Activated naive CD4-positive, alpha-beta T cell treated with anti-CD3 and anti-CD28 coated beads, Interleukin-2, amount 10 ng/mL, durations not matched to agents 7 days and 5 days (primary cell): ENCODE measurements at regions not wholly inside any gene's neighbourhood (a gene's known extent, or its start where the extent isn't known, plus 50 kb on each side); places are given as distances from the start of the nearest gene placed in this dataset.

Experiments
- CTCF ChIA-PET: fragments of 350-600 bp; sonication (Branson Sonifier 250); formaldehyde crosslinking; loops from one replicate; lab custom pipeline; 2021; ENCODE audit warnings: antibody characterized with exemption; lab: Charles Lee
- DNase-seq: peaks from one replicate; pipeline ENCODE4 v3.0.0-alpha.2; 2020
- H3K27ac Mint-ChIP-seq: one replicate; pipeline ENCODE4 v1.8.0; 2021; ENCODE audit warnings: mild to moderate bottlenecking, moderate library complexity, mixed read lengths
- H3K27me3 Mint-ChIP-seq: one replicate; pipeline ENCODE4 v1.8.0; 2021; ENCODE audit warnings: mild to moderate bottlenecking, mixed read lengths
- H3K36me3 Mint-ChIP-seq: one replicate; pipeline ENCODE4 v1.8.0; 2021; ENCODE audit warnings: mixed read lengths
- H3K4me1 Mint-ChIP-seq: one replicate; pipeline ENCODE4 v1.8.0; 2021; ENCODE audit warnings: mixed read lengths
- H3K4me3 Mint-ChIP-seq: one replicate; pipeline ENCODE4 v1.8.0; 2021; ENCODE audit warnings: mild to moderate bottlenecking, moderate library complexity, mixed read lengths
- H3K9me3 Mint-ChIP-seq: one replicate; pipeline ENCODE4 v1.8.0; 2021; ENCODE audit warnings: mixed read lengths

DNA sequence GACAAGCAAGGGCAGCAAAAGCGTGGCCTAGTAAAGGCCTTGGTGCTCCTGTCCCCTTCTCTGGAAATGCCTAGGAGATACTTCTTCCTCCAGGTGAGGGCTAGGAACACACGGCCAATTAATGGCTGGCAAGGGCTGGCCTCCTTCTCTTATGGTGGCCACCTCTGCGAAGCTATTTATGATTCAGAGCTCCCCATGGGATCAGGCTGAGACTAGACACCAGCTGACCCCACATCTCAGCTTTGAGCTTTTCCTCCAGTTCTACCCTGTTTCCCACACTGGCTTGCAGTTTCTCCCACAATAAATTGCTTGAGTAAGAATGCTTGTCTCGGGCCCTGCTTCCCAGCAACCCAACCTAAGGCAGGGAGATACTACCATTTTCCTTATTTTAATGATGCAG lies 53.7 kb downstream of the CAMK2N1 start:
- no peaks in the 10 kb centered on the region for H3K36me3 Mint-ChIP-seq
- no peaks in the 10 kb centered on the region for H3K9me3 Mint-ChIP-seq
- H3K4me1 Mint-ChIP-seq = no peaks in the 10 kb centered on the region
- CTCF ChIA-PET = interaction anchor here (1.0 to 2.7 kb wide), 2 partner anchors 20 to 219 kb away, joined by 3 to 16 read pairs; no protein-coding TSS in a partner anchor
- peaks cover 61% of the 10 kb centered on the region for H3K27me3 Mint-ChIP-seq
- no peak overlapping the region for H3K27ac Mint-ChIP-seq
- H3K4me3 Mint-ChIP-seq = no peak overlapping the region
- DNase-seq = no peak

DNA sequence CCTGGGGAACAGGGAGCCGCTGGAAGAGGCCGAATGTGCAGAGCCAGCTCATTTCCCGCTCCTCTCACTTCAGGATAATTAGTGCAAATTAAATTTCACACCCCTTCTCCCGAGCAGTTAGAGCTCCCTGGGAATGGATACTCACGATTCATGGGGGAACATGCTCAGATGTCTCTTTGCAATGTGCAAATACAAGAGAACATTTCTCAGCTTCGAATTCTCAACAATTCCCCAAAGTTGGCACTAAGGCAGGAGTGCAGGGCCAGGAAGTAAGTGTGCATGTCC lies 54.9 kb downstream of the CAMK2N1 start:
- Mint-ChIP-seq H3K9me3 (no peaks in the 10 kb centered on the region), H3K4me3 (no peak overlapping the region), H3K27ac (no peak overlapping the region), H3K36me3 (no peaks in the 10 kb centered on the region), H3K4me1 (peaks cover 7% of the 10 kb centered on the region), H3K27me3 (peaks cover 61% of the 10 kb centered on the region)
- no peak for DNase-seq
- CTCF ChIA-PET = interaction anchor here (0.7 to 3.3 kb wide), 12 partner anchors 8 to 220 kb away, joined by 3 to 16 read pairs (median 4); no protein-coding TSS in a partner anchor

DNA sequence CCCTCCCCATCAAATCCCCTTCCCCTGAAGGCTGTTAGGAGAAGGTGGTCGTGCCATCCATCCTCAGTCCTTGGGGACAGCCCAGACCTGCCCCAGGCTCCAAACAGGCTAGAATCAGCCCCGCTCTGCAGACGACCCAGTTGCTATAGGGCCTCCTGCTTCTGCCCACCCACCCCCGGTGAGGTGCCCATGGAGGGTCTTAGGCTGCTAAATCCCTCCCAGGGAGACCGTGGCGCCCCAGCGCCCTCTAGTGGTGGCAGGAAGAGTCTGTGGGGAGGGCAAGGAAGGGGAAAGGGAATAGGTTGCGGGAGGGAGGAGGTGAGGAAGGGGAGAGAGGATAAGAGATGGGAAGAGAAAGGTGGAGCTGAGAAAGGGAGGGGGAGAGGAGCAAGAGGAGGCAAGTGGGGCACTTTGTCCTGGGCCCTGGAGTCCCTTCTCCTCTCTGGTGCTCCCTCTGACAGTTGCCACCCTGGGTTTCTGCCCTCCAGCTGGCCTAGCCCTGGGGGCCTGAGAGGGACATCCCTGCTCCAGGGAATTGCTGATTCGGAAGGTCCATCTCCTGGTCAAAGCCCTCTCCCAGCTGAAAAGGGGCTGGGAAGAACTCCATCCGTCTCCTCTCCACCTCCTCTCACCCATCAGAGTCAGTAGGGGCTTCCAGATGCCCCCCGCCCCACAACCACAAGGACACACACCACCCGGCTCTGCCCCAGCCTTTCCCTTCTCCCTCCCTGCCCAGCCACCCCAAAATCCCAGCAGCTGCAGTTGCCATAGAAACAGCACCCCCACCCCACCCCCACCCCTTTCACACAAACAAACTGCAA lies 55.4 kb downstream of the CAMK2N1 start:
- Mint-ChIP-seq H3K9me3 (peaks cover under 1% of the 10 kb centered on the region), H3K4me1 (peaks cover 7% of the 10 kb centered on the region), H3K36me3 (no peaks in the 10 kb centered on the region), H3K4me3 (no peak overlapping the region), H3K27me3 (peaks cover 59% of the 10 kb centered on the region), H3K27ac (no peak overlapping the region)
- CTCF ChIA-PET = interaction anchor here (0.7 to 3.3 kb wide), 14 partner anchors 8 to 219 kb away, joined by 3 to 16 read pairs (median 4); no protein-coding TSS in a partner anchor
- DNase-seq = peak; percentile 51

DNA sequence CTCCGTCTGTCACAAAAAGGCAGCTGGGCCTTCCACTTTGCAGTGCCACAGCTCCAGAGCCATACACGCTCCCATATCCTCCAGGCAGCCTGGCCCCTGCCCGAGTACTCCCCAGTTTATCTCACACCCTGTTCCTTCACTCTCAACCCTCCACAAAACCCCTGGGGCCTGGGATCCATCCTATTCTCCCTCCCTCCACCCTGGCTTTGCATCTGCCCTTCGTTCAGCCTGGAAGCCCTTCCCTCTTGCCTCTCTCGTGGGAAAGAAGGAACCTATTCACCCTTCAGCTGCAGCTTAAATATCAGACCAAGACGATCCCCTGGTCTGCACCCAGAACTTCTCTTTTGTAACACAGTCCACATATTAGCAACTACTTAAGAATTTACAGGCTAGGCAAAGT lies 56.7 kb downstream of the CAMK2N1 start:
- H3K27ac Mint-ChIP-seq = no peak overlapping the region
- peaks cover 3% of the 10 kb centered on the region for H3K9me3 Mint-ChIP-seq
- H3K4me3 Mint-ChIP-seq = no peak overlapping the region
- CTCF ChIA-PET = interaction anchor here (1.1 to 3.3 kb wide), 10 partner anchors 8 to 216 kb away, joined by 3 to 15 read pairs (median 4); no protein-coding TSS in a partner anchor
- H3K27me3 Mint-ChIP-seq = peaks cover 46% of the 10 kb centered on the region
- H3K4me1 Mint-ChIP-seq = peaks cover 7% of the 10 kb centered on the region
- no peaks in the 10 kb centered on the region for H3K36me3 Mint-ChIP-seq
- no peak for DNase-seq

DNA sequence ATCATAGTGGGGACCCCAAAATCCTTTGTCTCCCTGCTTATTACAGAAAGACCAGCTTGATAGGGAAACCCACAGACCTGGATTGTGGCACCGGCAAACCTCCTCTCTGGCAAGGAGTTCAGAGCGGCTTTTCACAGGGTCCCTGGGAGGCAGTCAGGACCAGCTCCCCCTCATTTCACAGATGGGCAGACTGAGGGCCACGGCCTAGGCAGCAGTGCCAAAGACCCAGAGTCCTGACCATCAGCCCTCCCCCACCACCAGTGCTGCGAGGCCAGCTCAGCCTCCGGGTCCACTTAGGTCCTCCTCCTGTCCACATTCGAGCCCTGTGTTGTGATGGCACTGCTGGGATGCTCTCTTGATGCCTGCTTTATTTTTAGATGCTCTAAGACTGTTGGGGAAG lies 57.2 kb downstream of the CAMK2N1 start:
- DNase-seq = no peak
- Mint-ChIP-seq H3K4me1 (peaks cover 7% of the 10 kb centered on the region), H3K27me3 (peaks cover 42% of the 10 kb centered on the region), H3K4me3 (no peak overlapping the region), H3K27ac (no peak overlapping the region), H3K9me3 (peaks cover 3% of the 10 kb centered on the region), H3K36me3 (no peaks in the 10 kb centered on the region)
- CTCF ChIA-PET = interaction anchor here (1.1 to 3.3 kb wide), 9 partner anchors 9 to 216 kb away, joined by 3 to 15 read pairs (median 4); no protein-coding TSS in a partner anchor

DNA sequence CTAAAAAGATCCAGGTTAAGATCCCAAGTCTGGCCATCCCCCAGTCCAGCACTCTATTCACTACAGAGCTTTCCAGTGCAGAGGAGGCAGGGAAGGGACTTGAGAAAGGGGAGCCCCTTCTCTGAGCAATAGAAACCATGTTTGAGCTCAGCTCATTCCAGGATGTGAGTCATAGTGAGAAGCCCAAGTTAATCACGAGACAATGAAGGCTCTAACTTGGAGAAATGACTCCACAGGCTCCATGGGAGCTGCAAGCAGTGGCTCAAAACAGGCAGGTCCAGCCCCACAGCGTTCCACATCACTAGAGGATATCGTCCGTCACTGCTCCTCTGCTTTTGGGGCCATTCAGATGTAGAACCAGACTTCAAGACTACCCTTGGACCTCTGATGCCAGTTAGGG lies 59.1 kb downstream of the CAMK2N1 start:
- Mint-ChIP-seq H3K9me3 (peaks cover 14% of the 10 kb centered on the region), H3K36me3 (peaks cover 4% of the 10 kb centered on the region), H3K4me1 (peaks cover 7% of the 10 kb centered on the region), H3K4me3 (no peak overlapping the region), H3K27ac (no peak overlapping the region), H3K27me3 (peaks cover 38% of the 10 kb centered on the region)
- no peak for DNase-seq
- CTCF ChIA-PET = interaction anchor here (0.7 to 1.9 kb wide), 3 partner anchors 65 to 263 kb away, joined by 3 to 7 read pairs (median 5); no protein-coding TSS in a partner anchor

DNA sequence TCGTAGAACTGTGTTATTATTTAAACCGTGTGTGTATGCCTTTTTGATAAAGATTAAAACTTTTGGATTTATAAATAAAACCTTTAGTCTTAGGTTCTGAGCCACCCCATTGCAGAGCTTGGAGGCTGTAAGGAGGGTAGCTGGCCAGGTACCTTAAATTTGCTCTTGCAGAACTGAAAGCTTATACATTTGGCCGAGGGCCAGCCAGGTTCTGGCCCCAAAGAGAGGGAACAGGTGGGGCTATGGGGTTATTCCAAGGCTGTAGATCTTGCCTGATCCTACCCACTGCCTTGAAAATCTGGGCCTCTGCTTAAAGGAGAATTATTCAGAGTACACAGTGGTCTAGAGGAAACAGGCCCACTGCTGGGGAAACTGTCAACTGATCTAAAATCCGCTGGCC lies 59.6 kb downstream of the CAMK2N1 start:
- H3K9me3 Mint-ChIP-seq = peaks cover 14% of the 10 kb centered on the region
- no peak for DNase-seq
- no peak overlapping the region for H3K27ac Mint-ChIP-seq
- H3K36me3 Mint-ChIP-seq = peaks cover 4% of the 10 kb centered on the region
- H3K27me3 Mint-ChIP-seq = peaks cover 37% of the 10 kb centered on the region
- no peak overlapping the region for H3K4me3 Mint-ChIP-seq
- H3K4me1 Mint-ChIP-seq = peaks cover 7% of the 10 kb centered on the region
- CTCF ChIA-PET = interaction anchor here (0.7 to 1.9 kb wide), 4 partner anchors 65 to 263 kb away, joined by 3 to 7 read pairs (median 4); no protein-coding TSS in a partner anchor

DNA sequence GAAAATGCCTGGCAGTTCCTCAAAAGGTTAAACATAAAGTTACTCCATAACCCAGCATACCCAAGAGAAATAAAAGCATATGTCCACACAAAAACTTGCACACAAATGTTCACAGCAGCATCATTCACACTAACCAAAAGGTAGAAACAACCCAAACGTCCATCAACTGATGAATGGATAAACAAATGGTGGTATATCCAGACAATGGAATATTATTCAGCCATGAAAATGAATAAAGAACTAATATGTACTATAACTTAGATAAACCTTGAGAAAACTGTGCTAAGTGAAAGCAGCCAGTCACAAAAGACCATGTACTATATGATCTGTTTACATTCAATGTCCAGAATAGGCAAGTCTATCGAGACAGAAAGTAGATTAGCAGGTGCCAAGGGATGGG lies 60.4 kb downstream of the CAMK2N1 start:
- H3K36me3 Mint-ChIP-seq = peaks cover 4% of the 10 kb centered on the region
- H3K4me3 Mint-ChIP-seq = no peak overlapping the region
- H3K27me3 Mint-ChIP-seq = peaks cover 30% of the 10 kb centered on the region
- H3K9me3 Mint-ChIP-seq = peaks cover 14% of the 10 kb centered on the region
- CTCF ChIA-PET = interaction anchor here (1.1 to 1.6 kb wide), 2 partner anchors 195 to 262 kb away, joined by 3 to 4 read pairs; no protein-coding TSS in a partner anchor
- DNase-seq = no peak
- no peak overlapping the region for H3K27ac Mint-ChIP-seq
- peaks cover 7% of the 10 kb centered on the region for H3K4me1 Mint-ChIP-seq

DNA sequence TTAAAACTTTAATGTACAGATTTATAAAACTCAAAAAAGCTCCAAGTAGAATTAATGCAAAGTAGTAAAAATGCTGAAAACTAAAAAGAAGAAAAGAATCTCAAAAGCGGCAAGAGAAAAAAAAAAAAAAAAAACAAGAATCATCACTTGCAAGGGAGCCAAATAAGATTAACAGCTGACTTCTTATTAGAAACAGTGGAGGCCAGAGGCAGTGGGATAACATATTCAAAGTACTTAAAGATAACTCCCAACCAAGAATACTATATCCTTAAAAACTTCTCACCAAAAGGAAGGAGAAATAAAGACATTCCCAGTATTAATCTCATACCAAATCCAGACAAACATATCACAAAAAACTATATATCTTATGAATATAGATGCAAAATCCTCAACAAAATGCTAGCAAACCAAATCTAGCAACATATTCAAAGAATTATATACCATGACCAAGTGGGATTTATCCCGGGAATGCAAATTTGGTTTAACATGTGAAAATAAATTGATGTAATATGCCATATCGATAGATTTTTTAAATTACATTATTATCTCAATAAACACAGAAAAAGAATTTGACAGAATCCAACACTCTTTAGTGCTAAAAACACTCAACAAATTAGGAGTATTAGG lies 62.7 kb downstream of the CAMK2N1 start:
- Mint-ChIP-seq H3K4me1 (peaks cover 7% of the 10 kb centered on the region), H3K36me3 (peaks cover 4% of the 10 kb centered on the region), H3K4me3 (no peak overlapping the region), H3K9me3 (peaks cover 14% of the 10 kb centered on the region), H3K27ac (no peak overlapping the region), H3K27me3 (peaks cover 23% of the 10 kb centered on the region)
- DNase-seq = no peak
- CTCF ChIA-PET = no interaction called here

DNA sequence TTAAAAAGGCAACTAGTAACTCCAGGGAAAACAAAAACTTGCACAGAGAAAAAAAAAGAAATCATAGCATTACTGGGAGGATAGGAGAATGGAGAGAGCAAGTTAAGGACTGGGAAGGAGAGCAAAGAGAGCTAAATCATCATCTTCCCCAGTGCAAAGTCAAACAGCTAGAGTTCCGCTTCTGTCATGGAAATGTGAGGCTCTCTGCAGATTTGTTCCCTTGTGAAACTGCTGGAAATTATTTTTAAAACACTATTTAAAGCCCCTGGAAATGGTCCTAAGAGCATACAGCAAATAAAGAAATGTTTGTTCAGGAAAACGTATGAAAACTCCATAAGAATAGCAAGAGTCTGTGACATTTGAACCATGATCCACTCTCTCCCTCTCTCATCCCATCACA lies 64.6 kb downstream of the CAMK2N1 start:
- Mint-ChIP-seq H3K27me3 (peaks cover 33% of the 10 kb centered on the region), H3K4me1 (no peaks in the 10 kb centered on the region), H3K27ac (no peak overlapping the region), H3K4me3 (no peak overlapping the region), H3K36me3 (peaks cover 4% of the 10 kb centered on the region), H3K9me3 (peaks cover 14% of the 10 kb centered on the region)
- no peak for DNase-seq
- CTCF ChIA-PET = interaction anchor here (0.9 kb wide), 1 partner anchor 9 kb away, joined by 5 read pairs; no protein-coding TSS in a partner anchor

DNA sequence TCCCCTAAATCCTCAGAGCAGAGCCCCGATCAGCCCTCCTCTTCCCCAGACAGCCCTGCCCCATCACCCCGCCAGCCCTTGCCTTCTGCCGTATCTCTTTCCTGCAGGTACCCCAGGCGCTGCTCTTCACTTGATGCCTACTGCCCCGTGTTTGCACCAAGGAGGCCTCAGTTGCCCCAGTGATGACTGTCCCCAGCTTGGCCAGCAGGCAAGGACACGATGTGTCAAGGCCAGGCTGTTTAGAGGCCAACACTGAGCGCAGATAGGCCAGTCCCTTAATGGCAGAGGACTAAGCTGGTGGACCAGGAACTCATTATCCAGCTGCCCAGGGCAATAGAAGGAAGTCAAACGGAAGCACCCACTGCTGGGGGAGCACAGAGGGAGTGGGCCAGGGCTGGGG lies 68.4 kb downstream of the CAMK2N1 start:
- CTCF ChIA-PET = no interaction called here
- no peak overlapping the region for H3K27ac Mint-ChIP-seq
- DNase-seq = no peak
- H3K4me1 Mint-ChIP-seq = peaks cover 2% of the 10 kb centered on the region
- no peak overlapping the region for H3K4me3 Mint-ChIP-seq
- H3K9me3 Mint-ChIP-seq = peaks cover 1% of the 10 kb centered on the region
- H3K27me3 Mint-ChIP-seq = peaks cover 28% of the 10 kb centered on the region
- no peaks in the 10 kb centered on the region for H3K36me3 Mint-ChIP-seq

DNA sequence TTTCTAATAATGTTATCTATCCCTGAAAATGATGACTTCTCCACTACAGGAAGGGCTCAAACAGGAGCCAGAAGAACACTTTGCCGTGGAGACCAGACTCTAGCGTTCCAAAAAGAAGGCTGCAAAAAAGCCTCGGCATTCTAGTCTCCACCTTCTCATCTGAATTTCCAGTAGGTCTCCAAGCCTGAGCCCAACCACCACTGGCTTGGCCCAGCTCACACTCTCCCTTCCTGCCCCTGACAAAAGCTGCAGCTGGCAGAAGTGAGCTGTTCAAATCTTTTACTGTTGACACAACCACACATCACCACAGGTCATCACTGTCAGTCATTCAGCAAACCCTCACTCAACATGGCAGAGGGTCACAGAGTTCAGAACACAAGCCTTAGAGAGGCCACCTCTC lies 69.3 kb downstream of the CAMK2N1 start:
- H3K27ac Mint-ChIP-seq = no peak overlapping the region
- CTCF ChIA-PET = no interaction called here

DNA sequence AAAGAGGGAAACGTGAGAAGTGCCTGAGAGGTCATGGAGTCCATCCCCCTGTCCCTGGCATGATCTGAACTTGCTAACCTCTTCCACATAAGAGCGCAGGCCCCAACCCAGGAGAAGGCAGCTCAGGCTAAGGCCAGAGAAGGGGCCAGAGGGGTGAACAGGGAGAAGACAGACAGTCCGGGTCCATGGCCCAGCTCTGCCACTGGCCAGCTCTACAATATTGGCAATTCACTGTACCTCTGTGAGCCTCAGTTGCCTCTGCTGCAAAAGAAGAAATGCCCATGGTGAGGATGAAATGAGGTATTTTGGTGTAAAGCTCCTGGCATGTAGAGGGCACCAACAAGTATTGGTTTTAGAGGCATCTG lies 72.3 kb downstream of the CAMK2N1 start:
- CTCF ChIA-PET = interaction anchor here (1.6 kb wide), 1 partner anchor 16 kb away, joined by 5 read pairs; no protein-coding TSS in a partner anchor
- Mint-ChIP-seq H3K27ac (no peak overlapping the region), H3K4me3 (no peak overlapping the region), H3K27me3 (peaks cover 15% of the 10 kb centered on the region), H3K9me3 (no peaks in the 10 kb centered on the region), H3K36me3 (no peaks in the 10 kb centered on the region), H3K4me1 (peaks cover 2% of the 10 kb centered on the region)
- no peak for DNase-seq

More for the DNA sequence above, 69.3 kb downstream of the CAMK2N1 start:
- Mint-ChIP-seq H3K9me3 (no peaks in the 10 kb centered on the region), H3K4me3 (no peak overlapping the region), H3K36me3 (no peaks in the 10 kb centered on the region), H3K27me3 (peaks cover 27% of the 10 kb centered on the region), H3K4me1 (peaks cover 2% of the 10 kb centered on the region)
- DNase-seq = no peak

DNA sequence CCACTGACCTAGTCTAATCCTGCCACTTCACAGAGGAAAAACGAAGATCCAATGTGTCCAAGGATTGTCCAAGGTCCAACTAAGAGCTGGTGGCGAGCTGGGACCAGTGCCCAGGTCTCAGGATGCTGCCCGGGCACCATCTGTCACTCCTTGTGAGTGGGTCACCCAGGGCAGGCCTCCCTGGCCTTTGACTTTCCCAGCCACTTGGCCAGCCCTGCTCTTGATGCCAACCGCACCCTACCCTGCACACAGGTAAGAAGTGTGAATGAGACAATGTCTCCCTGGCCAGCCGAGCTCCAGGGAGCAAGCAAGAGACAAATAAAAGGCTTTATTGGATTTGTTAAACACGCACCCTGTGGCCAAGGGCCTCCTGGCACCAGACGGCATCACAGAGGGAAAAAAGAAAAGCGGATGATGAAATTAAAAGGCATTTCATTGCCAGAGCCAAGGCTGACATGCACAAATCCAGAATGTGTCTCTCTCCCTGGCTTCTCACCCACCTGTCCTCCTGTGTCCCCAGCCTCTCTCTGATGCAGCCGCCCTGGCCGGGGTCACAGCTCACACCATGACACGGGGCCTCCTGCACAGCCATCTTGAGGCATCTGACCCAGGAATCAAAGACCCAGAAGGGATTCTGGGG lies 72.8 kb downstream of the CAMK2N1 start:
- no peak for DNase-seq
- H3K27ac Mint-ChIP-seq = no peak overlapping the region
- CTCF ChIA-PET = interaction anchor here (1.6 kb wide), 1 partner anchor 17 kb away, joined by 5 read pairs; no protein-coding TSS in a partner anchor
- H3K36me3 Mint-ChIP-seq = no peaks in the 10 kb centered on the region
- peaks cover 14% of the 10 kb centered on the region for H3K27me3 Mint-ChIP-seq
- no peaks in the 10 kb centered on the region for H3K9me3 Mint-ChIP-seq
- H3K4me1 Mint-ChIP-seq = peaks cover 2% of the 10 kb centered on the region
- H3K4me3 Mint-ChIP-seq = no peak overlapping the region
